ENCODE measurements at regions not wholly inside any gene's neighbourhood (a gene's known extent, or its start where the extent isn't known, plus 50 kb on each side); places are given as distances from the start of the nearest gene placed in this dataset.
"Not testable (repeated sequence)": the region's sequence is repeated elsewhere in the genome, so short reads cannot be mapped to it uniquely, and the experiment has no call there.

- no peak for DNase-seq (ENCODE audit: low spot score)
These were observed 55.1 kb downstream of the SOX9 start for GRCh38 chr17:72175787-72176515.

GRCh38 chr17:72176516-72176851 lies 55.7 kb downstream of the SOX9 start:
- DNase-seq (ENCODE audit: low spot score): no peak

GRCh38 chr17:72176951-72177660 lies 56.3 kb downstream of the SOX9 start:
- no peak for DNase-seq (ENCODE audit: low spot score)

DNA sequence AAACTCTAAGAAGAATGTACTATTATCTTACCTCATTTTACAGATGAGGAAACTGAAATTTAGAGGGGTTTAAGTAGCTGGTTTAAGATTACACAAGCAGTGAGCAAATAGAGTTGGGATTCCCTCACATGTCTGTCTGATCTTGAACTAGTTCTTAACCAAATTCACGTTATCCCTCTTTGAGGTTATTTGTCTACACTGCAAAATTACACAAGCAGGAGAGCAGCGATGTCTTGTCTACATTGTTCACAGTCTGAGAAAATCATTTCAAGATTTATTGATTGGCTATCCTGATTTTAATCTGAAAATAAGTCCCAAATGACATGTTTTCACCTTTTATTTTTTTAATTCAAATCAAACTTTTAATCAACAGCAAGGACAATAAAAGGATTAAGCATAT lies 56.9 kb downstream of the SOX9 start:
- no peak for DNase-seq (ENCODE audit: low spot score)

- no peak for DNase-seq (ENCODE audit: low spot score)
These were observed 61.6 kb downstream of the SOX9 start for GRCh38 chr17:72182371-72182873.

- no peak for DNase-seq (ENCODE audit: low spot score)
These were observed 62.4 kb downstream of the SOX9 start for GRCh38 chr17:72183194-72183685.

DNA sequence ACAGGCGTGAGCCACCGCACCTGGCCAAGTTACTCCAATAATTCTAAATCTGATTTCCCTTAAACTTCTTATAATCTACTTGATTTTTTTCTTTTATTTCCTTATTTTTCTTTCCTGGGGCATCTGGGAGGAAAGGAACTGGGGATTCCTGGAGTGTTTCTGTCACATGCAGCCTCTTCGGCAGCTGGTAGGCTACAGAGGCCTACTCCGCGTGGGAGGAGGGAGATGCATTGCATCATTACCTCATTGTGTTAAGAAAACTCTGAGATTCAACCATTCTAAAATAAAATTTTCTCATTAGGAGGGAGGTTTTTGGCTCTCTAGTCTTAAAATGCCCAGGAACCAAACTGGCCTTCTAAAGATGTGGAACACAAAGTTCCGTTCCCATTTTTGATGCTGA lies 64.0 kb downstream of the SOX9 start:
- no peak for DNase-seq (ENCODE audit: low spot score)

DNA sequence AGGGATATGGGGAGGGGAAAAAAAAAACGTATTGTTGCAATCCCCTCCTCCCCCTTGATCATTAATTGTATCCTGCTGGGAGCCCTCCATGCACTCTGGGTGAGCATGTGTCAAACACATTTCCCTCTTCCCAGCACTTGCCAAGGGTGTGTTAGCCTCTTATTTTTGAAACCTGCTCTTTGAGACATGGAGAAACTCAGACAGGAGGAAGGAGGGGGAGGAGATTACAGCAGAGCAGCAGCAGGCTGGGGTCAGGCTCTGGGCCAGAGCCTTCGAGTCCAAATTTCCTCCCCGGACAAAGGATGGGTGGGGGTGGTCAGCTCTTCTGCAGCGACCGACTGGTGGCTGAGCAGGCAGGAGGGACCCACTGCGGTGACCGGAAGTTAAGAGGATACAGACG lies 64.7 kb downstream of the SOX9 start:
- no peak for DNase-seq (ENCODE audit: low spot score)

DNA sequence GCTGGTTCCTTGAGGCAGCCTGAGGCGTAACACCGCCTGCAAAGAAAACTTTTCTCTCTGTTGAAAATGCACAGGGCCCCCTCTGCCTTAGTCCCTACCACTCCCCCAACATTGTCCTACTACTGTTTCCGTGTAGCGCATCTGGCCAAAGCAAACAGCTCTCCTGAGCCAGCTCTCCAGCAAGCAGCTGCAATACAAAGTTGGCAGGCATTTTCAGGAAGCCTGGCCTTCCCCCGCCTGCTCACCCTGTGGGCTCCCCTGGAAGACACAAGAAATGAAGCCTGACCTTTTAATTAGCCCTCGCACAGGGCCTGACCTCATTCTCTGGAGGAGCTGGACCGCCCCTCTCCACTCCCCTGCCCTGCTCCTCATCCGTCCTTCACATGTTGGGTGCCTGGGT lies 66.7 kb downstream of the SOX9 start:
- DNase-seq (ENCODE audit: low spot score): no peak

- no peak for DNase-seq (ENCODE audit: low spot score)
These were observed 68.0 kb downstream of the SOX9 start for GRCh38 chr17:72188801-72189200.

DNA sequence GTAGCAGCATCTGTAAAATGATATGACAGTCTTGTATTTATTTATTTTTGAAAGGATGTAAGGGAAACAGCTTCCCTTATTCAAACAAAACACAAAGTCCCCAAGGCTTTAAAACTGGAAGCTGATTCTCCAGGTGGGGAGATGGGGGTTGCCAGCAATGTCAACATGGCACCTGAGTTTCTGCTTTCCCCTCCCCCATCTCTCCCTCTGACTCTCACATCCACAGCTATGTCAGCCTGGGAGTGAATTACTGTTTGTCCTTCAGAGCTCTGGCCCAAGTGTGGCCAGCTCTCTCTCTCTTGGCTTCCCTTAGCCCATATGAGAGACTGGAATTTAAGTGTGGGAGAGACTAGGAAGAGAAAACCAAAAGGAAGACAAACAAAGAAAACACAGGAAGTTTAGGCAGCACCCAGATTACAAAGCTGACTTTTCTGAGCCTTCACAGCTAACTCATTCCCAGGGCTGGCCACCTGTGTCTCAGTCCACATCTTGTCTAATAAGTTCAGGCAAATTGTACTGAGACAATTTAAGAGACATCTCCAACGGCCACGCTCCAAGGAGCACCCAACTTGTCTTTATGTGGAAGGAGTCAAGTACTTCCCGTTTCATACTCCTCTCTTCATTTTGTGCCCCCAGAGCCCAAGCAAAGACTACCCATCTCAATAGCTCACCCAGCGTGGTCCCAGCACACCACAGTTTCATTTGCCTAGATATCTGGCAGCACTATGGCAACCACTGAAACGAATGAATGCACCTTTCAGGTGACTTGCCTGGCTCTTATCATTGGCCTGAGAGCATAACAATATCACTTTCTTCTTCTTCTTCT lies 69.2 kb downstream of the SOX9 start:
- no peak for DNase-seq (ENCODE audit: low spot score)

- DNase-seq (ENCODE audit: low spot score): no peak
These were observed 70.5 kb downstream of the SOX9 start for GRCh38 chr17:72191356-72191755.

GRCh38 chr17:72191921-72192799 lies 71.3 kb downstream of the SOX9 start:
- no peak for DNase-seq (ENCODE audit: low spot score)

- no peak for DNase-seq (ENCODE audit: low spot score)
These were observed 72.0 kb downstream of the SOX9 start for GRCh38 chr17:72192800-72193192.

DNA sequence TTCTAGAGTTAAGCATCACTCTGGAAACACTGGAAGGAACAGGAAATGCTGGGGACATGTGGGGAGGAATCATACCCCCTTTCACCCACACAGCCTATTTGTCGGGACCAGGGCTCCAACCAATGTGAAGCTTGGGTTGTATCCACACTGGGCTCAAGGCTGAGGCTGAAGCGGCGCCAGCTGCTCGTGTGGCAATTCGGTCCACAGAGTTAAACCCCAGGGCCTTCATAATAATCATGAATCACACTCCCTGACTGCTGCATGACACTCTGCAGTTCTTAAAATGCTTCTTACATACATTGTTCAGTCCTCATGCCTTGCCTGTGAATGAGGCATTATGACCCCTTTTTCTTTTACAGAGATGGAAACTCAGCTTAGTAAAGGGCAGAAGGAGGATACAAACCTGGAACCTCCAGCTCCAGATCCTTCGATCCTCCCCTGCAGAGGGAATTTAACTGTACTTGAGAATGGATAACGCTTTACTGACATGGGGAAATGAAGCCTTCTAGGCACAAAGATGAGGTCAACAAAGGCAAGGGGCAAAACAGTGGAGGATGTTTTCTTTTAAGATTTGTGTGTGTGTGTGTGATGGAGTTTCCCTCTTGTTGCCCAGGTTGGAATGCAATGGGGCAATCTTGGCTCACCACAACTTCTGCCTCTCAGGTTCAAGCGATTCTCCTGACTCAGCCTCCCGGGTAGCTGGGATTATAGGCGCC lies 72.7 kb downstream of the SOX9 start:
- no peak for DNase-seq (ENCODE audit: low spot score)

- DNase-seq (ENCODE audit: low spot score): not testable (repeated sequence)
These were observed 73.3 kb downstream of the SOX9 start for GRCh38 chr17:72194107-72194440.

DNA sequence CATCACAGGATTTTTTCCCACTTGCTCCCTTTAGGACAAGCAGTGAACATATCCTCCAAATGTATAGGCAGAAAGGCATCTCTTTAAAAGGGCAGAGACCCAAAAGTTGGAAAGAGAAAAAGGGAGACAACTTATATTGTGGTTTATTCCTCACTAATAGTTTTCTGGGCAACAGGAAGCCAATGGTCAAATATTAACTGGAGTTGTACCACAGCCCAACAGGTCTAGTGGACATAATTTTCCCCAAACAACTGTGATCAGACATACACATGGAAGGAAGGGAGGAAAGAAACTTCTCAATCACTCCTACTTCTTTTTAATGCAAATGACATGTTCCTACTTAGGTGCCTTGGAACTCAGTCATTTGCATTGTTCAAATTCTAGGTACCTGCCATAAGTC lies 78.4 kb downstream of the SOX9 start:
- no peak for DNase-seq (ENCODE audit: low spot score)

DNA sequence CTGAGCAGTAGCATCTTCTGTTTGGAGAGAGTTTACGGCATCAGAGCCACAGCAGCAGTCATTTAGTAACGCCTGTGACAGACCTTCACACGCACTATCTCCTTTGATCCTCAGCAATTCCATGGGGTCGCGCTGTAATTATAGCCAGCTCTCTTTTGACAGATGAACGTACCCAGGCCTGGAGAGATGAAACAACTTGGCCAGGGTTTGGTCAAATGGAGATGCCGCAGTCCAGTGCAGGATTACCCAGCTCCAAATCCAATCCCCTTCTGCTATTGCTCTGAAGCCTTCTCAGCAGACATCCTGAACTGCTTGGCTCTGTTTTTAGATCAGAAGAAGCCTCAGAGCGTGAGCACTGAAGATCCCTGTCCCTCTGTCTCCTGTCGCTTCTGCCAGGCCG lies 83.9 kb downstream of the SOX9 start:
- no peak for DNase-seq (ENCODE audit: low spot score)

DNA sequence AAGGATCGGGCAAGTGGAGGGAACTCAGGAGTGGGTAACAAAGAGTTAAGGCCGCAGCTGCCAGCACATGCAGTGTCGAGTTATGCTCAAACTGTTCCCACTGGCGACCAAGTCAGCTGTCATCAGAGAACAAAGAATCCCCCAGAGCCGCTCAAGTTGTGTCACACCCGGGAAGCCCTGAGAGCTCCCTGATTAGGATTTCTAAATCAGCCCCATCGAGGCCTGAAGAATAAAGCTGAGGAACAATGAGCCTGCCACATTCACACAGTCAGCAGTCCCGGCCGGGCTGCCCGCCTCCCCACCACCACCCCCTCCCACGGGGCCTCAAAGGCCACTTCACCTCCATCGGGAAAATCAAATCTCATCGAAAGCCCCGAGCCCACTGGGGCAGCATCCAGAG lies 84.5 kb downstream of the SOX9 start:
- DNase-seq (ENCODE audit: low spot score): no peak

GRCh38 chr17:72205822-72206221 lies 85.0 kb downstream of the SOX9 start:
- no peak for DNase-seq (ENCODE audit: low spot score)

DNA sequence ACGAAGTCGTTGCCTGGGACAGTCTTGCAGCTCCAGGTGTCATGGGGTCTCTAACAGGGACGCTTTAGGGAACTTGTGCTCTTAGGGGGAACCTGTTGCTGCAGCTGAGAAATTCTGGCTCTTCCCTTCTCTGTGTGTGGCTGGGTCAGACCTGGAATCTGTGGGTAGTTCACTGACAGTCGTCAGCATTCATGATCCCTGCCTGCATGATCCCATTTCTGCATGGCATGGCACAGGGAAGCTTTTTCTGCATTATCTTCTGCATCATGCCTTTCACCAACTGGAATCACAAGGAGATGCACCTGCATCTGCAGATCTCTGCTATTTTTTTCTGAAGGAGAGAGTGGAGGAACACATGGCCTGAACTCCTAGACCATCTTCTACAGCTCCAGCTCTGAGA lies 85.6 kb downstream of the SOX9 start:
- DNase-seq (ENCODE audit: low spot score): no peak
